ENCODE measurements at regions not wholly inside any gene's neighbourhood (a gene's known extent, or its start where the extent isn't known, plus 50 kb on each side); places are given as distances from the start of the nearest gene placed in this dataset.

- H3K36me3 ChIP-seq (ENCODE audit: control insufficient read depth, insufficient read depth, low read length), result no peaks in the 10 kb centered on the region
- no peak for DNase-seq (ENCODE audit: low read depth, low spot score)
- no peak overlapping the region for H3K4me3 ChIP-seq (ENCODE audit: low read length)
- H3K4me1 ChIP-seq (ENCODE audit: control insufficient read depth, insufficient read depth, low read length), result no peaks in the 10 kb centered on the region
- no peaks in the 10 kb centered on the region for H3K27me3 ChIP-seq (ENCODE audit: control insufficient read depth, insufficient read depth, low read length)
- WGBS (ENCODE audit: insufficient coverage, insufficient read length), result no CpG with 5 or more reads among the region's 3 CpGs
- H3K27ac ChIP-seq (ENCODE audit: low read length), result no peak overlapping the region
- H3K9me3 ChIP-seq (ENCODE audit: control insufficient read depth, insufficient read depth, low read length), result no peaks in the 10 kb centered on the region
These were observed 153.3 kb downstream of the LSMEM1 start for GRCh38 chr7:112634107-112634506.

GRCh38 chr7:112635742-112636141, 154.5 kb downstream of the TMEM168 start:
- Histone ChIP-seq H3K4me3 (ENCODE audit: low read length) (no peak overlapping the region), H3K9me3 (ENCODE audit: control insufficient read depth, insufficient read depth, low read length) (no peaks in the 10 kb centered on the region), H3K36me3 (ENCODE audit: control insufficient read depth, insufficient read depth, low read length) (no peaks in the 10 kb centered on the region), H3K27ac (ENCODE audit: low read length) (no peak overlapping the region), H3K27me3 (ENCODE audit: control insufficient read depth, insufficient read depth, low read length) (no peaks in the 10 kb centered on the region), H3K4me1 (ENCODE audit: control insufficient read depth, insufficient read depth, low read length) (no peaks in the 10 kb centered on the region)
- no peak for DNase-seq (ENCODE audit: low read depth, low spot score)

GRCh38 chr7:112638675-112639400, 151.4 kb downstream of the TMEM168 start:
- Histone ChIP-seq H3K4me1 (ENCODE audit: control insufficient read depth, insufficient read depth, low read length) (no peaks in the 10 kb centered on the region), H3K27me3 (ENCODE audit: control insufficient read depth, insufficient read depth, low read length) (no peaks in the 10 kb centered on the region), H3K27ac (ENCODE audit: low read length) (no peak overlapping the region), H3K9me3 (ENCODE audit: control insufficient read depth, insufficient read depth, low read length) (no peaks in the 10 kb centered on the region), H3K36me3 (ENCODE audit: control insufficient read depth, insufficient read depth, low read length) (no peaks in the 10 kb centered on the region), H3K4me3 (ENCODE audit: low read length) (no peak overlapping the region)
- no peak for DNase-seq (ENCODE audit: low read depth, low spot score)
- WGBS (ENCODE audit: insufficient coverage, insufficient read length), result no CpG with 5 or more reads among the region's 2 CpGs

- H3K9me3 ChIP-seq (ENCODE audit: control insufficient read depth, insufficient read depth, low read length), result no peaks in the 10 kb centered on the region
- no peak for DNase-seq (ENCODE audit: low read depth, low spot score)
- H3K27ac ChIP-seq (ENCODE audit: low read length), result no peak overlapping the region
- H3K4me3 ChIP-seq (ENCODE audit: low read length), result no peak overlapping the region
- H3K36me3 ChIP-seq (ENCODE audit: control insufficient read depth, insufficient read depth, low read length), result no peaks in the 10 kb centered on the region
- no CpG with 5 or more reads among the region's 1 CpG for WGBS (ENCODE audit: insufficient coverage, insufficient read length)
- H3K27me3 ChIP-seq (ENCODE audit: control insufficient read depth, insufficient read depth, low read length), result no peaks in the 10 kb centered on the region
- H3K4me1 ChIP-seq (ENCODE audit: control insufficient read depth, insufficient read depth, low read length), result no peaks in the 10 kb centered on the region
These were observed 149.5 kb downstream of the TMEM168 start for GRCh38 chr7:112640685-112641084.

- no CpG with 5 or more reads among the region's 5 CpGs for WGBS (ENCODE audit: insufficient coverage, insufficient read length)
- Histone ChIP-seq H3K36me3 (ENCODE audit: control insufficient read depth, insufficient read depth, low read length) (no peaks in the 10 kb centered on the region; the same call in 1 of the 2 replicates), H3K27ac (ENCODE audit: low read length) (no peak overlapping the region), H3K4me1 (ENCODE audit: control insufficient read depth, insufficient read depth, low read length) (peaks cover 2% of the 10 kb centered on the region; the same call in 1 of the 2 replicates), H3K9me3 (ENCODE audit: control insufficient read depth, insufficient read depth, low read length) (no peaks in the 10 kb centered on the region), H3K27me3 (ENCODE audit: control insufficient read depth, insufficient read depth, low read length) (no peaks in the 10 kb centered on the region), H3K4me3 (ENCODE audit: low read length) (no peak overlapping the region)
- DNase-seq (ENCODE audit: low read depth, low spot score), result no peak
These were observed 143.4 kb downstream of the TMEM168 start for GRCh38 chr7:112646783-112647182.

- Histone ChIP-seq H3K9me3 (ENCODE audit: control insufficient read depth, insufficient read depth, low read length) (no peaks in the 10 kb centered on the region), H3K27ac (ENCODE audit: low read length) (no peak overlapping the region), H3K27me3 (ENCODE audit: control insufficient read depth, insufficient read depth, low read length) (no peaks in the 10 kb centered on the region), H3K4me1 (ENCODE audit: control insufficient read depth, insufficient read depth, low read length) (peaks cover 2% of the 10 kb centered on the region; the same call in 1 of the 2 replicates), H3K4me3 (ENCODE audit: low read length) (no peak overlapping the region), H3K36me3 (ENCODE audit: control insufficient read depth, insufficient read depth, low read length) (no peaks in the 10 kb centered on the region; the same call in 1 of the 2 replicates)
- WGBS (ENCODE audit: insufficient coverage, insufficient read length), result no CpG with 5 or more reads among the region's 2 CpGs
- DNase-seq (ENCODE audit: low read depth, low spot score), result no peak
These were observed 141.4 kb downstream of the TMEM168 start for GRCh38 chr7:112648781-112649180.

- no peaks in the 10 kb centered on the region for H3K27me3 ChIP-seq (ENCODE audit: control insufficient read depth, insufficient read depth, low read length)
- no peak overlapping the region for H3K27ac ChIP-seq (ENCODE audit: low read length)
- no peak for DNase-seq (ENCODE audit: low read depth, low spot score)
- no peaks in the 10 kb centered on the region; the same call in 1 of the 2 replicates for H3K36me3 ChIP-seq (ENCODE audit: control insufficient read depth, insufficient read depth, low read length)
- H3K4me3 ChIP-seq (ENCODE audit: low read length), result no peak overlapping the region
- no peaks in the 10 kb centered on the region for H3K9me3 ChIP-seq (ENCODE audit: control insufficient read depth, insufficient read depth, low read length)
- H3K4me1 ChIP-seq (ENCODE audit: control insufficient read depth, insufficient read depth, low read length), result peaks cover 2% of the 10 kb centered on the region; the same call in 1 of the 2 replicates
These were observed 140.6 kb downstream of the TMEM168 start for GRCh38 chr7:112649560-112649959.

- no peak overlapping the region for H3K27ac ChIP-seq (ENCODE audit: low read length)
- H3K9me3 ChIP-seq (ENCODE audit: control insufficient read depth, insufficient read depth, low read length), result no peaks in the 10 kb centered on the region
- no peaks in the 10 kb centered on the region for H3K36me3 ChIP-seq (ENCODE audit: control insufficient read depth, insufficient read depth, low read length)
- DNase-seq (ENCODE audit: low read depth, low spot score), result no peak
- no peaks in the 10 kb centered on the region for H3K27me3 ChIP-seq (ENCODE audit: control insufficient read depth, insufficient read depth, low read length)
- H3K4me3 ChIP-seq (ENCODE audit: low read length), result no peak overlapping the region
- no peaks in the 10 kb centered on the region for H3K4me1 ChIP-seq (ENCODE audit: control insufficient read depth, insufficient read depth, low read length)
- no CpG with 5 or more reads among the region's 4 CpGs for WGBS (ENCODE audit: insufficient coverage, insufficient read length)
These were observed 135.6 kb downstream of the TMEM168 start for GRCh38 chr7:112654322-112655216.

- no peak for DNase-seq (ENCODE audit: low read depth, low spot score)
- H3K4me1 ChIP-seq (ENCODE audit: control insufficient read depth, insufficient read depth, low read length), result no peaks in the 10 kb centered on the region
- no peaks in the 10 kb centered on the region for H3K9me3 ChIP-seq (ENCODE audit: control insufficient read depth, insufficient read depth, low read length)
- H3K27ac ChIP-seq (ENCODE audit: low read length), result no peak overlapping the region
- H3K4me3 ChIP-seq (ENCODE audit: low read length), result no peak overlapping the region
- H3K27me3 ChIP-seq (ENCODE audit: control insufficient read depth, insufficient read depth, low read length), result no peaks in the 10 kb centered on the region
- H3K36me3 ChIP-seq (ENCODE audit: control insufficient read depth, insufficient read depth, low read length), result no peaks in the 10 kb centered on the region
These were observed 124.5 kb downstream of the TMEM168 start for GRCh38 chr7:112665709-112666108.

- H3K4me1 ChIP-seq (ENCODE audit: control insufficient read depth, insufficient read depth, low read length), result peaks cover 2% of the 10 kb centered on the region; the same call in 1 of the 2 replicates
- WGBS (ENCODE audit: insufficient coverage, insufficient read length), result no CpG with 5 or more reads among the region's 1 CpG
- no peak overlapping the region for H3K4me3 ChIP-seq (ENCODE audit: low read length)
- no peak for DNase-seq (ENCODE audit: low read depth, low spot score)
- no peaks in the 10 kb centered on the region for H3K9me3 ChIP-seq (ENCODE audit: control insufficient read depth, insufficient read depth, low read length)
- H3K27ac ChIP-seq (ENCODE audit: low read length), result no peak overlapping the region
- H3K36me3 ChIP-seq (ENCODE audit: control insufficient read depth, insufficient read depth, low read length), result no peaks in the 10 kb centered on the region
- no peaks in the 10 kb centered on the region for H3K27me3 ChIP-seq (ENCODE audit: control insufficient read depth, insufficient read depth, low read length)
These were observed 121.6 kb downstream of the TMEM168 start for GRCh38 chr7:112668561-112668960.
